H1 (cell line): ENCODE measurements at regions not wholly inside any gene's neighbourhood (a gene's known extent, or its start where the extent isn't known, plus 50 kb on each side); places are given as distances from the start of the nearest gene placed in this dataset.

Source experiments
- CTCF ChIA-PET: fragments of 300-600 bp; sonication (Branson Sonifier 250); formaldehyde crosslinking; loops from one replicate; lab custom pipeline; 2021; ENCODE audit not compliant: partially characterized antibody; lab: Charles Lee
- POLR2A ChIA-PET: fragments of 300-600 bp; sonication (Branson Sonifier 250); formaldehyde crosslinking; loops from one replicate; lab custom pipeline; 2021; ENCODE audit warnings: inconsistent platforms; ENCODE audit not compliant: partially characterized antibody; lab: Charles Lee
- DNase-seq, 2 experiments: peaks; one replicate each; pipeline versions ENCODE4 v3.0.0 to v3.0.0-alpha.2; 2010 to 2022; ENCODE audit warnings: low spot score in 2 of 2, low read depth in 1 of 2, mixed read lengths in 1 of 2
- FAIRE-seq: peaks from 2 replicates; lab custom pipeline; 2011; peaks lifted over from hg19 to GRCh38; lab: Jason Lieb, UNC
- H2AFZ ChIP-seq: 2 replicates; pipeline ENCODE4 v1.8.1; 2012; ENCODE audit warnings: low read length, inconsistent platforms
- H2AK5ac ChIP-seq: 2 replicates; pipeline ENCODE4 v1.6.1; 2013; ENCODE audit warnings: low read depth, low read length
- H2BK120ac ChIP-seq: replicated peaks from 2 replicates; pipeline ENCODE3; 2013; ENCODE audit warnings: low read depth, low read length, inconsistent platforms
- H2BK12ac ChIP-seq: 2 replicates; pipeline ENCODE4 v1.6.1; 2013; ENCODE audit warnings: low read depth, low read length
- H2BK15ac ChIP-seq: 2 replicates; pipeline ENCODE4 v1.6.1; 2013; ENCODE audit warnings: low read length
- H2BK20ac ChIP-seq: 2 replicates; pipeline ENCODE4 v1.6.1; 2013; ENCODE audit warnings: low read length
- H2BK5ac ChIP-seq: 2 replicates; pipeline ENCODE4 v1.6.1; 2013; ENCODE audit warnings: low read depth, low read length
- H3K14ac ChIP-seq: 2 replicates; pipeline ENCODE4 v1.6.1; 2013; ENCODE audit warnings: inconsistent platforms; ENCODE audit not compliant: insufficient read length
- H3K18ac ChIP-seq: 2 replicates; pipeline ENCODE4 v1.6.1; 2013; ENCODE audit warnings: low read length; ENCODE audit errors: extremely low read depth
- H3K23ac ChIP-seq: 2 replicates; pipeline ENCODE4 v1.6.1; 2013; ENCODE audit warnings: inconsistent platforms; ENCODE audit not compliant: insufficient read length
- H3K23me2 ChIP-seq: 2 replicates; pipeline ENCODE4 v1.6.1; 2013; ENCODE audit warnings: low read depth, low read length
- H3K27ac ChIP-seq: 2 replicates; pipeline ENCODE4 v1.6.1; 2011; ENCODE audit warnings: low read depth, low read length, inconsistent platforms
- H3K27me3 ChIP-seq, 4 experiments: replicated peaks in 1 of 4; 1 replicate in 1 of 4; 2 replicates in 3 of 4; pipeline versions ENCODE4 v1.6.1 to v1.8.1; 2011 to 2013; ENCODE audit warnings: low read length in 3 of 4, mild to moderate bottlenecking in 3 of 4, inconsistent platforms in 2 of 4, mixed read lengths in 2 of 4, moderate library complexity in 1 of 4; ENCODE audit not compliant: control insufficient read depth in 3 of 4, insufficient read depth in 3 of 4; ENCODE audit errors: extremely low read depth in 1 of 4
- H3K36me3 ChIP-seq, 4 experiments: 2 replicates each; pipeline versions ENCODE4 v1.6.1 to v1.8.1; 2011 to 2013; ENCODE audit warnings: mild to moderate bottlenecking in 4 of 4, low read length in 3 of 4, moderate library complexity in 2 of 4, control low read depth in 1 of 4, inconsistent platforms in 1 of 4; ENCODE audit not compliant: insufficient read depth in 4 of 4, control insufficient read depth in 2 of 4
- H3K4ac ChIP-seq: replicated peaks from 2 replicates; pipeline ENCODE3; 2013; ENCODE audit warnings: low read length, low read depth, mixed read lengths, inconsistent platforms; ENCODE audit not compliant: insufficient read length
- H3K4me1 ChIP-seq, 4 experiments: replicated peaks in 1 of 4; 1 replicate in 1 of 4; 2 replicates in 3 of 4; pipeline versions ENCODE4 v1.6.1 to v1.8.1; 2011 to 2013; ENCODE audit warnings: low read length in 3 of 4, inconsistent platforms in 2 of 4, mixed read lengths in 1 of 4; ENCODE audit not compliant: insufficient read depth in 4 of 4, control insufficient read depth in 3 of 4
- H3K4me2 ChIP-seq, 2 experiments: 2 replicates each; pipeline versions ENCODE4 v1.6.1 to v1.8.1; 2011 to 2013; ENCODE audit warnings: low read depth in 2 of 2, low read length in 2 of 2, control low read depth in 1 of 2, inconsistent platforms in 1 of 2, mild to moderate bottlenecking in 1 of 2; ENCODE audit not compliant: insufficient read depth in 1 of 2
- H3K4me3 ChIP-seq, 4 experiments: fragments of 200-600, 300-600 bp in 1 of 4; sonication (generic), shearing (Covaris generic), sonication (Bioruptor Twin) in 1 of 4; 2 replicates each; pipeline versions ENCODE4 v1.5.1 to v1.8.1; 2011 to 2016; ENCODE audit warnings: low read length in 4 of 4, low read depth in 3 of 4, control low read depth in 2 of 4, inconsistent platforms in 2 of 4, mild to moderate bottlenecking in 2 of 4, mixed read lengths in 1 of 4, moderate library complexity in 1 of 4; ENCODE audit not compliant: insufficient read depth in 2 of 4; ENCODE audit errors: extremely low read depth in 1 of 4
- H3K56ac ChIP-seq: replicated peaks from 2 replicates; pipeline ENCODE3; 2013; ENCODE audit warnings: low read depth, mild to moderate bottlenecking, mixed read lengths, low read length, inconsistent platforms; ENCODE audit not compliant: insufficient read length
- H3K79me1 ChIP-seq: 2 replicates; pipeline ENCODE4 v1.6.1; 2013; ENCODE audit warnings: low read depth, low read length, control low read depth
- H3K79me2 ChIP-seq, 2 experiments: 2 replicates each; pipeline versions ENCODE4 v1.6.1 to v1.8.1; 2012 to 2013; ENCODE audit warnings: low read length in 2 of 2, mild to moderate bottlenecking in 2 of 2, inconsistent platforms in 1 of 2; ENCODE audit not compliant: insufficient read depth in 2 of 2, control insufficient read depth in 1 of 2
- H3K9ac ChIP-seq, 4 experiments: replicated peaks in 1 of 4; 1 replicate in 1 of 4; 2 replicates in 3 of 4; pipeline versions ENCODE4 v1.6.1 to v1.8.1; 2011 to 2013; ENCODE audit warnings: low read depth in 3 of 4, low read length in 3 of 4, control low read depth in 2 of 4, mild to moderate bottlenecking in 2 of 4, moderate library complexity in 2 of 4, inconsistent platforms in 1 of 4; ENCODE audit errors: extremely low read depth in 1 of 4
- H3K9me3 ChIP-seq, 2 experiments: 2 replicates each; pipeline versions ENCODE4 v1.6.1 to v1.8.1; 2012 to 2013; ENCODE audit warnings: mild to moderate bottlenecking in 2 of 2, moderate library complexity in 2 of 2, control low read depth in 1 of 2, inconsistent platforms in 1 of 2, low read depth in 1 of 2, low read length in 1 of 2, mixed read lengths in 1 of 2; ENCODE audit not compliant: insufficient read depth in 2 of 2
- H4K20me1 ChIP-seq, 2 experiments: replicated peaks in 1 of 2; 2 replicates each; pipeline versions ENCODE3 to v1.8.1; 2011 to 2013; ENCODE audit warnings: inconsistent platforms in 2 of 2, low read length in 2 of 2, mild to moderate bottlenecking in 1 of 2; ENCODE audit not compliant: insufficient read depth in 2 of 2, control insufficient read depth in 1 of 2
- H4K5ac ChIP-seq: 2 replicates; pipeline ENCODE4 v1.6.1; 2013; ENCODE audit warnings: low read length, low read depth, mixed read lengths, inconsistent platforms; ENCODE audit not compliant: insufficient read length
- H4K8ac ChIP-seq: 2 replicates; pipeline ENCODE4 v1.8.0; 2013; ENCODE audit warnings: mild to moderate bottlenecking, moderate library complexity, low read length, inconsistent platforms; ENCODE audit not compliant: insufficient read depth; ENCODE audit errors: extremely low read depth
- H4K91ac ChIP-seq: replicated peaks from 2 replicates; pipeline ENCODE3; 2013; ENCODE audit warnings: low read length, mixed read lengths, inconsistent platforms; ENCODE audit not compliant: insufficient read length
- CTCF ChIP-seq, 3 experiments: IDR thresholded peaks; 1 replicate in 2 of 3; 2 replicates in 1 of 3; pipeline versions ENCODE4 v1.5.1 to v1.6.1; 2011; ENCODE audit warnings: low read length in 3 of 3, mild to moderate bottlenecking in 3 of 3, inconsistent platforms in 2 of 3, low read depth in 1 of 3, moderate library complexity in 1 of 3; ENCODE audit not compliant: insufficient read depth in 1 of 3; ENCODE audit errors: control extremely low read depth in 1 of 3
- EGR1 ChIP-seq: IDR thresholded peaks from 2 replicates; pipeline ENCODE4 v1.6.1; 2011; ENCODE audit warnings: low read depth, low read length, borderline replicate concordance
- GTF2F1 ChIP-seq: IDR thresholded peaks from 2 replicates; pipeline ENCODE4 v1.6.1; 2012; ENCODE audit warnings: low read depth, low read length, improper control_type of control experiment, borderline replicate concordance
- WGBS, 2 experiments: shearing (Covaris generic) in 1 of 2; methylation state at CpG; one replicate each; pipeline versions ENCODE4 v1.1.6 to v1.1.7; 2013 to 2015; ENCODE audit warnings: low lambda C conversion rate in 2 of 2, mixed read lengths in 2 of 2, inconsistent platforms in 1 of 2, low coverage in 1 of 2, missing lambda C conversion rate in 1 of 2; ENCODE audit not compliant: insufficient replicate concordance in 2 of 2, insufficient coverage in 1 of 2, insufficient read length in 1 of 2; ENCODE audit errors: extremely low coverage in 1 of 2, missing lambda C conversion rate in 1 of 2; 5-methylcytosine and 5-hydroxymethylcytosine counted together

DNA sequence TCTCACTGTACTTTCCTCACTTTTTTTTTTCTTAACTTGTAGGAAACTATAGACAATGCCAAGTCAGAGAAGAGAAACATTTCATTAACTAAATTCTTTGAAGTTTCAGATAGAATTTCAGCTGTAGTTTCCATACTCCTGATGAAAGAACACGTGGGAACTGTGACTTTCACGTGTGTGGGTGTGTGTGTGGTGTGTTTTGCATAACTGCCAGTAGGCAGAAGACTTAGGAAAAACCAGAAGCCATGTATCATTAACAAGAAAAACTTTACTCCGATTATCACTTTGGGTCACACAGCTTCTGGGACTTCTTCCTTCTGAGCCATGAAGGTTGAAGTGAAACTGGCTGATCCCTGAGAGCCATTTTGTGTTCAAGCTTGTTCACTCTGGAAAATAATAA, 483.3 kb downstream of the TFAP2B start:
- CTCF ChIA-PET: no interaction called here

More for the DNA sequence above, 483.3 kb downstream of the TFAP2B start:
- H3K4me2 ChIP-seq: no peak overlapping the region
- no peak for FAIRE-seq
- no peak overlapping the region for H3K27ac ChIP-seq
- H3K23ac ChIP-seq: no peak overlapping the region
- H3K36me3 ChIP-seq: no peaks in the 10 kb centered on the region
- H3K4ac ChIP-seq: no peak overlapping the region
- H2AFZ ChIP-seq: no peak overlapping the region
- H2BK12ac ChIP-seq: no peak overlapping the region
- no peaks in the 10 kb centered on the region for H3K4me1 ChIP-seq
- no peak overlapping the region for H2BK120ac ChIP-seq
- 88% methylated on average over 3 of the region's 3 CpGs; no CpG with 5 or more reads in 1 of the 2 experiments for WGBS, 2 experiments
- no peak for DNase-seq
- H3K79me1 ChIP-seq: no peaks in the 10 kb centered on the region
- H3K14ac ChIP-seq: no peak overlapping the region
- no peak overlapping the region for H4K91ac ChIP-seq
- H4K8ac ChIP-seq: no peak overlapping the region
- no peaks in the 10 kb centered on the region for H3K79me2 ChIP-seq
- no peaks in the 10 kb centered on the region for H3K23me2 ChIP-seq
- POLR2A ChIA-PET: no interaction called here
- no peak overlapping the region for H2AK5ac ChIP-seq
- no peak overlapping the region for H3K56ac ChIP-seq
- H3K27me3 ChIP-seq: peaks cover 0 to 1% (median 0%) of the 10 kb centered on the region in 4 experiments; a peak in 1 of 7 replicates
- H2BK20ac ChIP-seq: no peak overlapping the region
- H2BK5ac ChIP-seq: no peak overlapping the region
- H4K5ac ChIP-seq: no peak overlapping the region
- H2BK15ac ChIP-seq: no peak overlapping the region
- no peaks in the 10 kb centered on the region for H4K20me1 ChIP-seq
- no peak overlapping the region for H3K4me3 ChIP-seq
- no peaks in the 10 kb centered on the region for H3K9me3 ChIP-seq
- TF ChIP-seq GTF2F1: no peak
- TF ChIP-seq CTCF (IDR thresholded peaks at IDR 0.05; ENCODE audit: control extremely low read depth in 1 of 3, insufficient read depth in 1 of 3, low read depth in 1 of 3, low read length in 3 of 3): no peak
- TF ChIP-seq EGR1: no peak
- TF ChIP-seq, all 59 proteins: peak for 0
- Histone ChIP-seq H3K18ac (no peak overlapping the region), H3K9ac (no peak overlapping the region)
